Fibroblast of villous mesenchyme (primary cell): ENCODE measurements at regions not wholly inside any gene's neighbourhood (a gene's known extent, or its start where the extent isn't known, plus 50 kb on each side); places are given as distances from the start of the nearest gene placed in this dataset.

Experiments
- DNase-seq: peaks from one replicate; pipeline ENCODE4 v3.0.0-alpha.2; 2010; ENCODE audit warnings: low read depth
- H3K4me3 ChIP-seq: 2 replicates; pipeline ENCODE4 v1.5.1; 2011; ENCODE audit warnings: low read depth, mild to moderate bottlenecking, low read length
- CTCF ChIP-seq: IDR thresholded peaks from 2 replicates; pipeline ENCODE4 v1.5.1; 2012; ENCODE audit warnings: low read depth, mild to moderate bottlenecking, low read length; ENCODE audit not compliant: insufficient read depth

GRCh38 chr4:4792466-4792865, 67.0 kb upstream of the MSX1 start:
- no peak for TF ChIP-seq CTCF
- H3K4me3 ChIP-seq: no peak overlapping the region
- DNase-seq: peak; percentile 10

GRCh38 chr4:4791299-4792111, 68.0 kb upstream of the MSX1 start:
- no peak overlapping the region for H3K4me3 ChIP-seq
- no peak for TF ChIP-seq CTCF
- DNase-seq: no peak

GRCh38 chr4:4789462-4789861, 70.0 kb upstream of the MSX1 start:
- no peak for TF ChIP-seq CTCF
- DNase-seq: no peak
- no peak overlapping the region for H3K4me3 ChIP-seq

- no peak overlapping the region for H3K4me3 ChIP-seq
- TF ChIP-seq CTCF: no peak
- no peak for DNase-seq
Observed at GRCh38 chr4:4788573-4788972, 70.9 kb upstream of the MSX1 start.

- DNase-seq: no peak
- H3K4me3 ChIP-seq: no peak overlapping the region
- TF ChIP-seq CTCF: no peak
Observed at GRCh38 chr4:4787421-4787820, 72.0 kb upstream of the MSX1 start.

DNA sequence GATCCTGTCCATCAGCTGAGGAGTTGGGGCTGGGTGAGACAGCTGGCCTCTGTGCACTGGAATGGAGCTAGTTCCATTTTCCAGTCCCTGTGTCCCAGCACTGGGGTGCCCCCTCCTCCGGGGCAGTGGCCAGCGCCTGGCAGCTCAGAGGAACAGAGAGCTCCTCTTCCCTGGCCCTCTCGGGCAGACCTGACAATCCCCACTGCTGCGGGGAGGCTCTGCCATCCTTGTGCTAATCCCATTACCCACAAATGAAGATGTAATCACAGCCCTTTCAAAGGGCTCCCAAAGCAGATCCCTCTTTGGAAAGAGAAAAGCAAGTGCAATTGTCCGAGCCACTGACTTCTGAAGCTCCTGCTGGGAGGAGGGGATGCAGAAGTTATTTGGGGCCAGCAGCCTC, 75.1 kb upstream of the MSX1 start:
- no peak for TF ChIP-seq CTCF
- H3K4me3 ChIP-seq: no peak overlapping the region
- no peak for DNase-seq

- no peak overlapping the region for H3K4me3 ChIP-seq
- no peak for DNase-seq
- TF ChIP-seq CTCF: no peak
Observed at GRCh38 chr4:4783847-4784246, 75.6 kb upstream of the MSX1 start.
